ENCODE measurements at regions not wholly inside any gene's neighbourhood (a gene's known extent, or its start where the extent isn't known, plus 50 kb on each side); places are given as distances from the start of the nearest gene placed in this dataset.

DNA sequence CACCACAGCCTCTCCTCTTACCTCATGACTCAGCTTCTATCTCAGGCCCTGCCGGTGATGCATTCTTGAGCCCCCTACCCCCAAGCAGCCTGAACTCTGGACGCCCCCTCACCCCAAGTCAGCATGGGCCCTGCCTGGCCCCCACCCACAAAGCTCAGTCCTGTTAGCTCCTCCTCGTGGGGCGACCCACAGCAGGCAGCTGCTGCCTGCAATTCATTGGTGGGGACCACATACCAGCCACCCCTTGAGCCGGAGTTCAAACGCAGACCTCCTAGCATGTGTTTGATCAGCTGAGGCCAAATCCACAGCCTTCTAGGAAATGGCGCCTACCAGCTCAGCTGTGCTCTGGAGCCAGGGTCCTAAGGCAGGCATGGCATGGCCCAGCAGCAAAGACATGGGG is 111.8 kb downstream of the EFNB1 start:
- H3K4me1 Mint-ChIP-seq (ENCODE audit: low read depth, unreplicated experiment): no peaks in the 10 kb centered on the region
- TF ChIP-seq, protein P1, sequence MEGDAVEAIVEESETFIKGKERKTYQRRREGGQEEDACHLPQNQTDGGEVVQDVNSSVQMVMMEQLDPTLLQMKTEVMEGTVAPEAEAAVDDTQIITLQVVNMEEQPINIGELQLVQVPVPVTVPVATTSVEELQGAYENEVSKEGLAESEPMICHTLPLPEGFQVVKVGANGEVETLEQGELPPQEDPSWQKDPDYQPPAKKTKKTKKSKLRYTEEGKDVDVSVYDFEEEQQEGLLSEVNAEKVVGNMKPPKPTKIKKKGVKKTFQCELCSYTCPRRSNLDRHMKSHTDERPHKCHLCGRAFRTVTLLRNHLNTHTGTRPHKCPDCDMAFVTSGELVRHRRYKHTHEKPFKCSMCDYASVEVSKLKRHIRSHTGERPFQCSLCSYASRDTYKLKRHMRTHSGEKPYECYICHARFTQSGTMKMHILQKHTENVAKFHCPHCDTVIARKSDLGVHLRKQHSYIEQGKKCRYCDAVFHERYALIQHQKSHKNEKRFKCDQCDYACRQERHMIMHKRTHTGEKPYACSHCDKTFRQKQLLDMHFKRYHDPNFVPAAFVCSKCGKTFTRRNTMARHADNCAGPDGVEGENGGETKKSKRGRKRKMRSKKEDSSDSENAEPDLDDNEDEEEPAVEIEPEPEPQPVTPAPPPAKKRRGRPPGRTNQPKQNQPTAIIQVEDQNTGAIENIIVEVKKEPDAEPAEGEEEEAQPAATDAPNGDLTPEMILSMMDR (IDR thresholded peaks at IDR 0.05; ENCODE audit: partially characterized antibody, unreplicated experiment): no peak
- H3K9me3 Mint-ChIP-seq (ENCODE audit: unreplicated experiment): no peaks in the 10 kb centered on the region
- no peak for DNase-seq
- H3K36me3 Mint-ChIP-seq (ENCODE audit: unreplicated experiment): no peaks in the 10 kb centered on the region
- H3K4me3 Mint-ChIP-seq (ENCODE audit: unreplicated experiment): no peak overlapping the region
- H3K27ac Mint-ChIP-seq (ENCODE audit: unreplicated experiment): no peak overlapping the region
- H3K27me3 Mint-ChIP-seq (ENCODE audit: unreplicated experiment): peaks cover 4% of the 10 kb centered on the region

DNA sequence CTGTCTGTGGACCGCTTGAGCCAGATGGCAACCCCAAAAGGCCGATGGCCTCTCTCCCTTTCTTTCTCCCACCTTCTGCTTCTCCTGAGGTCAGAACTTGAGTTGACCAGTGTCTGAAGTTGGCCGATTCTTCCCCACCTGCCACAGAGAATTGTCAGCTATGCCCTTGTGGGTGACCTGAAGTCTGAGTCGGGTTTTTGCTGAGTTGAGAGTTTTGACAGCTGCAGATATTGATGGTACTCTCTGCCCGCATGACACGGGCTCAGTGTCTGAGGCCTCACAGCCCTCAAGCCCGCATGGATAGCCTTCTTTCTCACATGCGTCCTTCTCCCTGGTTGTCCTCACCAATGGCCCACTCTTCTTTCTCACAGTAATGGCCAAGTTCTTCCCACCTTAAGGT is 111.0 kb downstream of the EFNB1 start:
- H3K9me3 Mint-ChIP-seq (ENCODE audit: unreplicated experiment): no peaks in the 10 kb centered on the region
- H3K27ac Mint-ChIP-seq (ENCODE audit: unreplicated experiment): no peak overlapping the region
- no peak for DNase-seq
- peaks cover 4% of the 10 kb centered on the region for H3K27me3 Mint-ChIP-seq (ENCODE audit: unreplicated experiment)
- H3K4me3 Mint-ChIP-seq (ENCODE audit: unreplicated experiment): no peak overlapping the region
- TF ChIP-seq, protein P1 (IDR thresholded peaks at IDR 0.05; ENCODE audit: partially characterized antibody, unreplicated experiment): no peak
- no peaks in the 10 kb centered on the region for H3K4me1 Mint-ChIP-seq (ENCODE audit: low read depth, unreplicated experiment)
- no peaks in the 10 kb centered on the region for H3K36me3 Mint-ChIP-seq (ENCODE audit: unreplicated experiment)

DNA sequence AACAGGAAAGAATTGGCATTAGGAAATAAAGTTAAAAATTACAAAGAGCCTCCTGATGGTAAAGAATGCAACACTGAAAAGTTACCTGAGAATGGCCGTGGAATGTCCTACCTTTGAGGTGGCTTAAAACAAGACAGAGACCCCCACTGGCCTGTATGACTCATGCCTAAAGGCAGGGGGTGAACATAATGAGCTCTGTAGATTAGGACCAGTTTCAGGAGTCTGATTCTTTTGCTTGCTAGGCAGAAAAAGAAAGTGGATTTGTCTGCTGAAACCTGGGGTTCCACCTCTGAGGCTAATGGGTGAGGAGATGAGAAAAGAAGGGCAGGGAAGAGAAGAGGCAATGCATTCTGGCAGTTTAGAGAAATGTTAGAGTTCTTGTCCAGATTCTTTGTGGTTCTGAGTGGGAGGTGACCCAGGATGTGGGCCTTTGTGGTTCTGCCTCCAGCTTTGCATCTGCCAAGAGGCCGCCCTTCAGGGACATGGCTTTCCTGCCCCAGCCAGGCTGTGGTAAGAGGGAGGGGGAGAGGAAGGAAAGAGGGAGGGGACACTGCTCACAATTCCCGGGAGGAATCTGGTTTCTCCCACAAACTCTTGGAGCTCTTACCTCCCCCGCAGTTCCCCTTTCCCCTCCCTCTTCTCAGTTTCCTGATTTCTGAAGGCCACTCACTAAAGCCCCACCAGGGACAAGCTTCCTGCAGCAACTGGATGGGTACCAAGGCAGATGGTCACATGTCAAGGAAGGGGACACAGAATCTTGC is 109.6 kb downstream of the EFNB1 start:
- H3K36me3 Mint-ChIP-seq (ENCODE audit: unreplicated experiment): no peaks in the 10 kb centered on the region
- no peak overlapping the region for H3K27ac Mint-ChIP-seq (ENCODE audit: unreplicated experiment)
- H3K4me3 Mint-ChIP-seq (ENCODE audit: unreplicated experiment): no peak overlapping the region
- no peak for DNase-seq
- H3K4me1 Mint-ChIP-seq (ENCODE audit: low read depth, unreplicated experiment): no peaks in the 10 kb centered on the region
- no peaks in the 10 kb centered on the region for H3K9me3 Mint-ChIP-seq (ENCODE audit: unreplicated experiment)
- TF ChIP-seq, protein P1 (IDR thresholded peaks at IDR 0.05; ENCODE audit: partially characterized antibody, unreplicated experiment): no peak
- H3K27me3 Mint-ChIP-seq (ENCODE audit: unreplicated experiment): peaks cover 4% of the 10 kb centered on the region

DNA sequence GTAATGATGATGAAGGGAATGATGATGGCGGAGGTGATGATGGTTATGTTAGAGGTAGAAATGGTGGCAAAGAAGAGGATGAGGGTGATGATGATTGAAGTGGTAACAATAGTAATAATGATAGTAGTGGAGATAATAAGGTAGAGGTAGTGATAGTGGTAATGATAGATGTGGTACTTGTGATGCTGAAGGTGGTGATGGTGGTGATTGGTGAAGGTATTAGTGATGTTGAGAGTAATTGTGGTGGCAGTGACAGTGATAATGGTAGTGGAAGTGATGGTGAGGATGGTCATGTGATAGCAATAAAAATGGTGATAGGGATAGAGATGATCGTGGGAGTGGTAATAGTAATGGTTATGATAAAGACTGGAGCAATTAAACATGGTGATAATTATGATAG is 108.8 kb downstream of the EFNB1 start:
- no peak for DNase-seq
- Mint-ChIP-seq H3K27me3 (ENCODE audit: unreplicated experiment) (peaks cover 3% of the 10 kb centered on the region), H3K4me1 (ENCODE audit: low read depth, unreplicated experiment) (no peaks in the 10 kb centered on the region), H3K4me3 (ENCODE audit: unreplicated experiment) (no peak overlapping the region), H3K9me3 (ENCODE audit: unreplicated experiment) (no peaks in the 10 kb centered on the region), H3K27ac (ENCODE audit: unreplicated experiment) (no peak overlapping the region), H3K36me3 (ENCODE audit: unreplicated experiment) (no peaks in the 10 kb centered on the region)
- TF ChIP-seq, protein P1 (IDR thresholded peaks at IDR 0.05; ENCODE audit: partially characterized antibody, unreplicated experiment): no peak

DNA sequence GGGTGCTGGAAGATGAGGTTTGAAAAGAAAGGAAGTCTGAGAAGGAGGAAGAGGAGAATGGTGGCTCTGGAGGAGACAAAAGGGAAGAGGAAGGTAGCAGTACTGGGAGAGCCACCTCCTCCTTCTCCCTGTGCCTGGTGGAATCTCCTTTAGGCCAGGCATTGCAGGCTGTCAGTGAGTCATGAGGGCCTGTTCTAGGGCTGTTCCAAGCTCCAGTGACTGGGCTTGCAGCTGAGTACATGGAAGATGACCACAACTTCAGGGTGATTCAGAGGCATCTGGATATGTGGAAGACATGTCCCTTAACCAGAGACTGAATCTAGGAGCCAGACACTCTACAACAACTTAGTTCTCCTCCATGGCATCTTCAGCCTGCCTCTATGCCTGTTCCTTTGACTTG is 107.8 kb downstream of the EFNB1 start:
- H3K27me3 Mint-ChIP-seq (ENCODE audit: unreplicated experiment): peaks cover 3% of the 10 kb centered on the region
- H3K4me1 Mint-ChIP-seq (ENCODE audit: low read depth, unreplicated experiment): no peaks in the 10 kb centered on the region
- no peak overlapping the region for H3K27ac Mint-ChIP-seq (ENCODE audit: unreplicated experiment)

More for the DNA sequence above, 107.8 kb downstream of the EFNB1 start:
- H3K9me3 Mint-ChIP-seq (ENCODE audit: unreplicated experiment): peaks cover 1% of the 10 kb centered on the region
- H3K36me3 Mint-ChIP-seq (ENCODE audit: unreplicated experiment): no peaks in the 10 kb centered on the region
- TF ChIP-seq, protein P1 (IDR thresholded peaks at IDR 0.05; ENCODE audit: partially characterized antibody, unreplicated experiment): no peak
- no peak overlapping the region for H3K4me3 Mint-ChIP-seq (ENCODE audit: unreplicated experiment)
- no peak for DNase-seq
